ENCODE measurements at regions not wholly inside any gene's neighbourhood (a gene's known extent, or its start where the extent isn't known, plus 50 kb on each side); places are given as distances from the start of the nearest gene placed in this dataset.
"Not testable (repeated sequence)": the region's sequence is repeated elsewhere in the genome, so short reads cannot be mapped to it uniquely, and the experiment has no call there.

GRCh38 chr3:104920512-104920911 lies 446.2 kb upstream of the ALCAM start:
- in situ Hi-C loops (cut with MboI; ENCODE audit: low sequenced_read_pairs): no loop called here

GRCh38 chr3:104933972-104934371 lies 432.7 kb upstream of the ALCAM start:
- in situ Hi-C loops (cut with MboI; ENCODE audit: low sequenced_read_pairs): no loop called here

GRCh38 chr3:104935613-104936012 lies 431.1 kb upstream of the ALCAM start:
- in situ Hi-C loops (cut with MboI; ENCODE audit: low sequenced_read_pairs): no loop called here

GRCh38 chr3:104939196-104939595 lies 427.5 kb upstream of the ALCAM start:
- in situ Hi-C loops (cut with MboI; ENCODE audit: low sequenced_read_pairs): no loop called here

GRCh38 chr3:104941785-104942184 lies 424.9 kb upstream of the ALCAM start:
- in situ Hi-C loops (cut with MboI; ENCODE audit: low sequenced_read_pairs): no loop called here

GRCh38 chr3:104943974-104944373 lies 422.7 kb upstream of the ALCAM start:
- in situ Hi-C loops (cut with MboI; ENCODE audit: low sequenced_read_pairs): no loop called here

- in situ Hi-C loops (cut with MboI; ENCODE audit: low sequenced_read_pairs): no loop called here
Observed at GRCh38 chr3:104947943-104948342, 418.8 kb upstream of the ALCAM start.

- in situ Hi-C loops (cut with MboI; ENCODE audit: low sequenced_read_pairs): not testable (repeated sequence)
Observed at GRCh38 chr3:104949810-104950209, 416.9 kb upstream of the ALCAM start.

- in situ Hi-C loops (cut with MboI; ENCODE audit: low sequenced_read_pairs): no loop called here
Observed at GRCh38 chr3:104951426-104951825, 415.3 kb upstream of the ALCAM start.

- in situ Hi-C loops (cut with MboI; ENCODE audit: low sequenced_read_pairs): no loop called here
Observed at GRCh38 chr3:104952146-104952972, 414.4 kb upstream of the ALCAM start.

GRCh38 chr3:104956620-104957345 lies 409.9 kb upstream of the ALCAM start:
- in situ Hi-C loops (cut with MboI; ENCODE audit: low sequenced_read_pairs): no loop called here

- in situ Hi-C loops (cut with MboI; ENCODE audit: low sequenced_read_pairs): no loop called here
Observed at GRCh38 chr3:104960579-104960978, 406.1 kb upstream of the ALCAM start.

GRCh38 chr3:104961851-104962250 lies 404.9 kb upstream of the ALCAM start:
- in situ Hi-C loops (cut with MboI; ENCODE audit: low sequenced_read_pairs): no loop called here

GRCh38 chr3:104974316-104974715 lies 392.4 kb upstream of the ALCAM start:
- in situ Hi-C loops (cut with MboI; ENCODE audit: low sequenced_read_pairs): no loop called here

- in situ Hi-C loops (cut with MboI; ENCODE audit: low sequenced_read_pairs): no loop called here
Observed at GRCh38 chr3:104977719-104978118, 389.0 kb upstream of the ALCAM start.

- in situ Hi-C loops (cut with MboI; ENCODE audit: low sequenced_read_pairs): no loop called here
Observed at GRCh38 chr3:104982130-104982529, 384.6 kb upstream of the ALCAM start.

GRCh38 chr3:104987859-104988258 lies 378.9 kb upstream of the ALCAM start:
- in situ Hi-C loops (cut with MboI; ENCODE audit: low sequenced_read_pairs): no loop called here

GRCh38 chr3:104988496-104988895 lies 378.2 kb upstream of the ALCAM start:
- in situ Hi-C loops (cut with MboI; ENCODE audit: low sequenced_read_pairs): no loop called here

GRCh38 chr3:104989878-104990277 lies 376.8 kb upstream of the ALCAM start:
- in situ Hi-C loops (cut with MboI; ENCODE audit: low sequenced_read_pairs): no loop called here

- in situ Hi-C loops (cut with MboI; ENCODE audit: low sequenced_read_pairs): no loop called here
Observed at GRCh38 chr3:104990758-104991157, 376.0 kb upstream of the ALCAM start.

- in situ Hi-C loops (cut with MboI; ENCODE audit: low sequenced_read_pairs): no loop called here
Observed at GRCh38 chr3:104992676-104993075, 374.0 kb upstream of the ALCAM start.

- in situ Hi-C loops (cut with MboI; ENCODE audit: low sequenced_read_pairs): no loop called here
Observed at GRCh38 chr3:105006164-105006563, 360.5 kb upstream of the ALCAM start.

Measured in HL-60/S4 (cell line).